Breast epithelium (tissue), 3 donors: ENCODE measurements at regions not wholly inside any gene's neighbourhood (a gene's known extent, or its start where the extent isn't known, plus 50 kb on each side); places are given as distances from the start of the nearest gene placed in this dataset.

Experiments used
- POLR2A ChIP-seq: fragments of 450-650 bp; IDR thresholded peaks from one replicate; pipeline ENCODE4 v1.6.1; 2016; ENCODE audit warnings: antibody characterized with exemption, mild to moderate bottlenecking, moderate library complexity
- POLR2AphosphoS5 ChIP-seq, 3 donors: sonication (generic); formaldehyde crosslinking; IDR thresholded peaks; one replicate each; pipeline ENCODE4 v1.6.1; 2017; ENCODE audit warnings: antibody characterized with exemption in 3 of 3
- TF ChIP-seq, protein P1 (sequence below), 3 donors: fragments of 450-650 bp; IDR thresholded peaks; one replicate each; pipeline ENCODE4 v1.5.1; 2016 to 2017; ENCODE audit warnings: antibody characterized with exemption in 3 of 3, mild to moderate bottlenecking in 3 of 3, moderate library complexity in 3 of 3

DNA sequence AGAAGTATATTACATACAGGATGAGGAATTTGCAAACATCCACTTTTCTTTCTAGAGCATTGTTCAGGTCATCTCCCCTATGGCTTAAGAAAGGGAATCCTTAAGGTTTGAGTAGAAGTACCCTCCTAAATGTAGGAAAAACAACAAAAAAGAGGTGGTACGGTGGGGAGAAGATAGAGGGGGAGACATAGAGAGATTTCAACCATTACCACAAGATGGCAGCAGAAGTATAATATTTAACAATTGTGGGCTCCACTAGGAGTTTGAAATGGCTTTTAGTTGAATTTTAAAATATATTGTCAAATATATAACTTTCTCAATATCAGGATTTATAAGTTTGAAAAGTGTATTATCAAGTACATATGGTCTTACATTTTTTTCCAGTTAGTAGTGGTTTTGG is 72.7 kb upstream of the PRKG1 start:
- TF ChIP-seq, protein P1, sequence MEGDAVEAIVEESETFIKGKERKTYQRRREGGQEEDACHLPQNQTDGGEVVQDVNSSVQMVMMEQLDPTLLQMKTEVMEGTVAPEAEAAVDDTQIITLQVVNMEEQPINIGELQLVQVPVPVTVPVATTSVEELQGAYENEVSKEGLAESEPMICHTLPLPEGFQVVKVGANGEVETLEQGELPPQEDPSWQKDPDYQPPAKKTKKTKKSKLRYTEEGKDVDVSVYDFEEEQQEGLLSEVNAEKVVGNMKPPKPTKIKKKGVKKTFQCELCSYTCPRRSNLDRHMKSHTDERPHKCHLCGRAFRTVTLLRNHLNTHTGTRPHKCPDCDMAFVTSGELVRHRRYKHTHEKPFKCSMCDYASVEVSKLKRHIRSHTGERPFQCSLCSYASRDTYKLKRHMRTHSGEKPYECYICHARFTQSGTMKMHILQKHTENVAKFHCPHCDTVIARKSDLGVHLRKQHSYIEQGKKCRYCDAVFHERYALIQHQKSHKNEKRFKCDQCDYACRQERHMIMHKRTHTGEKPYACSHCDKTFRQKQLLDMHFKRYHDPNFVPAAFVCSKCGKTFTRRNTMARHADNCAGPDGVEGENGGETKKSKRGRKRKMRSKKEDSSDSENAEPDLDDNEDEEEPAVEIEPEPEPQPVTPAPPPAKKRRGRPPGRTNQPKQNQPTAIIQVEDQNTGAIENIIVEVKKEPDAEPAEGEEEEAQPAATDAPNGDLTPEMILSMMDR (IDR thresholded peaks at IDR 0.05): peak in 2 of 3 donors; percentile 55 to 57
- no peak for TF ChIP-seq POLR2A
- TF ChIP-seq POLR2AphosphoS5 (IDR thresholded peaks at IDR 0.05): no peak
